Upper lobe of left lung (tissue), 6 donors: ENCODE measurements at regions not wholly inside any gene's neighbourhood (a gene's known extent, or its start where the extent isn't known, plus 50 kb on each side); places are given as distances from the start of the nearest gene placed in this dataset.
"Not testable (repeated sequence)": the region's sequence is repeated elsewhere in the genome, so short reads cannot be mapped to it uniquely, and the experiment has no call there.

Experiments used
- ATAC-seq, 2 donors: fragments of 200-7000 bp; cut with Tn5 transposase; one replicate each; pipeline ENCODE4 v1.9.1; 2022; ENCODE audit warnings: mild to moderate bottlenecking in 2 of 2, moderate library complexity in 2 of 2; ENCODE audit not compliant: low FRiP score in 2 of 2
- DNase-seq, 2 donors: peaks; one replicate each; pipeline ENCODE4 v3.0.0-alpha.2; 2019 to 2020
- H3K27ac ChIP-seq, 4 donors: fragments of 200-600 bp; sonication (generic); one replicate each; pipeline ENCODE4 v1.5.1; 2016 to 2019
- H3K27me3 ChIP-seq, 4 donors: fragments of 200-600 bp; sonication (generic); one replicate each; pipeline ENCODE4 v1.5.1; 2017 to 2019
- H3K36me3 ChIP-seq, 4 donors: fragments of 200-600 bp; sonication (generic); one replicate each; pipeline ENCODE4 v1.5.1; 2016 to 2019
- H3K4me1 ChIP-seq, 4 donors: fragments of 200-600 bp; sonication (generic); one replicate each; pipeline ENCODE4 v1.5.1; 2018 to 2019
- H3K4me3 ChIP-seq, 4 donors: fragments of 200-600 bp; sonication (generic); one replicate each; pipeline ENCODE4 v1.5.1; 2017 to 2019; ENCODE audit warnings: mild to moderate bottlenecking in 2 of 4, moderate library complexity in 1 of 4
- H3K9me3 ChIP-seq, 4 donors: fragments of 200-600 bp; sonication (generic); one replicate each; pipeline ENCODE4 v1.5.1; 2018 to 2019
- EP300 ChIP-seq, 4 donors: sonication (generic); formaldehyde crosslinking; IDR thresholded peaks; one replicate each; pipeline ENCODE4 v1.5.1; 2017; ENCODE audit warnings: antibody characterized with exemption in 4 of 4, control low read depth in 2 of 4
- POLR2A ChIP-seq, 4 donors: fragments of 450-650 bp; IDR thresholded peaks; one replicate each; pipeline ENCODE4 v1.5.1; 2016 to 2017; ENCODE audit warnings: antibody characterized with exemption in 4 of 4, mild to moderate bottlenecking in 2 of 4
- POLR2AphosphoS5 ChIP-seq, 2 donors: sonication (generic); formaldehyde crosslinking; IDR thresholded peaks; one replicate each; pipeline ENCODE4 v1.5.1; 2017; ENCODE audit warnings: antibody characterized with exemption in 2 of 2
- WGBS, 2 donors: methylation state at CpG; one replicate each; pipeline ENCODE4 v1.1.5; 2017 to 2018; 5-methylcytosine and 5-hydroxymethylcytosine counted together
- TF ChIP-seq, protein P1 (sequence below), 6 experiments: fragments of 450-650 bp in 4 of 6; fragments of 200-600 bp in 2 of 6; sonication (generic) in 2 of 6; IDR thresholded peaks; one replicate each; pipeline ENCODE4 v1.5.1; 2016 to 2019; ENCODE audit warnings: antibody characterized with exemption in 6 of 6
- donor health status: DM: no; HTN: no; CAD: no; lungs with moderate emphysema.
- donor health status: DM: no; HTN: yes; CAD: no; lungs with severe emphysema.

DNA sequence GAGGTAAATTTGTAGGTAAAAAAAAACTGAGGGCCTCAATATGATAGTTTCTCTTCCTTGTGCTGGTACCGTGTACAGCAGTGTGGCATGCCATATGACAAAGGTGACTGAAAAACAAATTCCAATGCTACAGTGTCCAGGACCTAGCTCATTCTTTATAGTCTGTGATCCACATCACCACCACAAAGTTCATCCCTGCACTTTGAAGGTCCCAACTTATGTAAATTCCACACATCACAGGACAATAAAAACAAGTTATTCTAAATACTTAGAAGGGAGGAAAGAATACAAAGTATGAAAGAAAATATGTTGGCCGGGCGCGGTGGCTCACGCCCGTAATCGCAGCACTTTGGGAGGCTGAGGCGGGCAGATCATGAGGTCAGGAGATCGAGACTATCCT lies 314.6 kb upstream of the SGCG start:
- WGBS, 2 donors = 96 to 97% methylated on average over 9 of the region's 9 CpGs
- H3K9me3 ChIP-seq = no peaks in the 10 kb centered on the region
- peak in 1 of 2 donors; percentile 50 for DNase-seq

DNA sequence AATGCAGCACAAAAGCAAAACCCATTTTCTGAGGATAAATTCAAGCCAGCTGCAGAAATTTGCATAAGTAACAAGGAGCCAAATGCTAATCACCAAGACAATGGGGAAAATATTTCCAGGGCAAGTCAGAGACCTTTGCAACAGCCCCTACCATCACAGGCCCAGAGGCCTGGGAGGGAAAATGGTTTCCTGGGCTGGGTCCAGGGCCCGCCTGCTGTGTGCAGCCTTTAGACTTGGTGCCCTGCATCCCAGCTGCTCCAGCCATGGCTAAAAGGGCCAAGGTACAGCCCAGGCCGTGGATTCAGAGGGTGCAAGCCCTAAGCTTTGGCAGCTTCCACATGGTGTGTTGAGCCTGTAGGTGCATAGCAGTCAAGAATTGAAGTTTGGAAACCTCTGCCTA lies 309.5 kb upstream of the SGCG start:
- Histone ChIP-seq H3K36me3 (no peaks in the 10 kb centered on the region), H3K27me3 (no peaks in the 10 kb centered on the region), H3K4me3 (no peak overlapping the region), H3K4me1 (no peaks in the 10 kb centered on the region), H3K27ac (no peak overlapping the region), H3K9me3 (no peaks in the 10 kb centered on the region)
- no peak for ATAC-seq
- no peak for TF ChIP-seq POLR2A (IDR thresholded peaks at IDR 0.05)
- no peak for TF ChIP-seq POLR2AphosphoS5 (IDR thresholded peaks at IDR 0.05)
- peak in 1 of 2 donors; percentile 7 for DNase-seq
- 70% methylated on average over 2 of the region's 2 CpGs; no CpG with 5 or more reads in 1 of the 2 donors for WGBS, 2 donors

More for the DNA sequence above, 314.6 kb upstream of the SGCG start:
- Histone ChIP-seq H3K27me3 (no peaks in the 10 kb centered on the region), H3K36me3 (no peaks in the 10 kb centered on the region), H3K4me1 (no peaks in the 10 kb centered on the region), H3K4me3 (no peak overlapping the region), H3K27ac (no peak overlapping the region)
- ATAC-seq = no peak
- TF ChIP-seq POLR2A (IDR thresholded peaks at IDR 0.05) (no peak), POLR2AphosphoS5 (IDR thresholded peaks at IDR 0.05) (no peak), EP300 (IDR thresholded peaks at IDR 0.05) (no peak)
- TF ChIP-seq, protein P1, sequence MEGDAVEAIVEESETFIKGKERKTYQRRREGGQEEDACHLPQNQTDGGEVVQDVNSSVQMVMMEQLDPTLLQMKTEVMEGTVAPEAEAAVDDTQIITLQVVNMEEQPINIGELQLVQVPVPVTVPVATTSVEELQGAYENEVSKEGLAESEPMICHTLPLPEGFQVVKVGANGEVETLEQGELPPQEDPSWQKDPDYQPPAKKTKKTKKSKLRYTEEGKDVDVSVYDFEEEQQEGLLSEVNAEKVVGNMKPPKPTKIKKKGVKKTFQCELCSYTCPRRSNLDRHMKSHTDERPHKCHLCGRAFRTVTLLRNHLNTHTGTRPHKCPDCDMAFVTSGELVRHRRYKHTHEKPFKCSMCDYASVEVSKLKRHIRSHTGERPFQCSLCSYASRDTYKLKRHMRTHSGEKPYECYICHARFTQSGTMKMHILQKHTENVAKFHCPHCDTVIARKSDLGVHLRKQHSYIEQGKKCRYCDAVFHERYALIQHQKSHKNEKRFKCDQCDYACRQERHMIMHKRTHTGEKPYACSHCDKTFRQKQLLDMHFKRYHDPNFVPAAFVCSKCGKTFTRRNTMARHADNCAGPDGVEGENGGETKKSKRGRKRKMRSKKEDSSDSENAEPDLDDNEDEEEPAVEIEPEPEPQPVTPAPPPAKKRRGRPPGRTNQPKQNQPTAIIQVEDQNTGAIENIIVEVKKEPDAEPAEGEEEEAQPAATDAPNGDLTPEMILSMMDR (IDR thresholded peaks at IDR 0.05) = no peak

DNA sequence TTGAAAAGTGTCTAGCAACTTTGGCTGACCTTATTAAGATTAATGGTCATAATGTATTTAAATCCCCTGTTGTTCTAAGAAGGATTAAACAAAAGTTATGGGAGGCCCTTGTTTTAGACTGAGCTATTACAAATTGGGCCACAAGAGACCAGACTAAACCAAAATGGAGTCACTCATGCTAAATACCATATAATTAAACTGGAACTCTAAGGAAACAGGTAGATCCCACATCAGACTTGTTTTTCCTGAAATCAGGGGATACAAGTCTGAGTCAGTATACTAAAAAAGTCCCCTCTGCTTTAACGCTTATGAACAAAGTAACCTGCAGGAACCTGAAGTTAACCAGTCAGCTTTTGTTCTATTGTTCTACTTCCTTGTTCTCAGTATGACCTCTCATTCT lies 305.9 kb upstream of the SGCG start:
- Histone ChIP-seq H3K27ac (no peak overlapping the region), H3K4me1 (no peaks in the 10 kb centered on the region), H3K4me3 (no peak overlapping the region), H3K36me3 (no peaks in the 10 kb centered on the region), H3K9me3 (no peaks in the 10 kb centered on the region), H3K27me3 (no peaks in the 10 kb centered on the region)
- ATAC-seq (no peak), DNase-seq (no peak)
- TF ChIP-seq, protein P1 (IDR thresholded peaks at IDR 0.05) = no peak
- no peak for TF ChIP-seq POLR2A (IDR thresholded peaks at IDR 0.05)
- TF ChIP-seq EP300 (IDR thresholded peaks at IDR 0.05) = no peak
- no peak for TF ChIP-seq POLR2AphosphoS5 (IDR thresholded peaks at IDR 0.05)
- 78 to 86% methylated on average over 1 of the region's 1 CpG for WGBS, 2 donors

- Histone ChIP-seq H3K27ac (no peak overlapping the region), H3K4me1 (no peaks in the 10 kb centered on the region), H3K27me3 (no peaks in the 10 kb centered on the region), H3K9me3 (no peaks in the 10 kb centered on the region), H3K36me3 (no peaks in the 10 kb centered on the region), H3K4me3 (no peak overlapping the region)
- WGBS, 2 donors = 84 to 95% methylated on average over 4 of the region's 4 CpGs
- TF ChIP-seq POLR2A (IDR thresholded peaks at IDR 0.05) (no peak), EP300 (IDR thresholded peaks at IDR 0.05) (no peak), POLR2AphosphoS5 (IDR thresholded peaks at IDR 0.05) (no peak)
- TF ChIP-seq, protein P1 (IDR thresholded peaks at IDR 0.05) = no peak
- ATAC-seq = no peak
- DNase-seq = no peak
Measured at GRCh38 chr13:22877421-22877820, 303.4 kb upstream of the SGCG start.

DNA sequence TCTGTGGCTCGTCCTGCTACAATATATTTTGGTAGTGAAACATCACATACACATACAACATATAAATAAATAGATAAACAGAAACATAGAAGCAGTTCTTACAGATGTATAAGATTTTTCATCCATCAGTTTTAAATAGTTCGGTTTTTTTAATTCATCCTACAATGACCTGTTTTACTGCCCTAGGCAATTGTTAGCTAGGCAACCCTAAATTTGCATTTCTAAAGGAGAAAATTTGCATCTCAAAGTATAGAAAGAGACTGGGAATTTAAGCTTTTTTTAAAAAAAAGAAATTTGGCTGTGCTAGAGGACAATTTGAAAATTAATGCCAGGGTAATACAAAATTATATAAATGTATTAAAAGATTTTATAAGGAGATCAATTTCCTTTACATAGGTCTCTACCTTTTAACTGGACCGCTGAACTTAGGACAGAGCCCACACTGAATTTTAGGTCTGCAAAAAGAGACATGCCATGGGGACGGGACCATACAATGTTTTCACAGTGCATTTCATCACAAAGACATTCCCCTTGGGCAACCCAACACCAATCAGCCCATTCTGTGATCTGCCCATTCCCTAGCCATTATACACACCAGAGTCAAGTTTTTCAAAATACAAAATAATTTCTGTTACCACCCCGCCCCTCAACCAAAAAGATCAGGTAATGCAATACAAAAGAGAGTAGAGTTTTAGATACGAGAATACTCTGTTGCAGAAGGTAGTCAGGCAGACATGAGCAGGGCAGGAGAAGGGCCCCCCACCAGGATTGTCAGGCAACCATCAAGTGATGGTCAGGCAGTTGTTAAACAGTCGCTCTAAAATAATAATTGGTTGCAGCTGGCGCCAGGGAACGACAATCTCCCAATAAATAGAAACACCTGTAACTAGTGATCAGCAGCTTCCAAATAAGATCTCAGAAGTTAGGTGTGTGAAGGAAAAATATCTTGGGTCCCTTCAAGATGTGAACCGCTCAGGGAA lies 299.7 kb upstream of the SGCG start:
- 92% methylated on average over 10 of the region's 10 CpGs for WGBS, 2 donors
- Histone ChIP-seq H3K27me3 (no peaks in the 10 kb centered on the region), H3K4me3 (no peak overlapping the region)

GRCh38 chr13:22881721-22882608 lies 298.8 kb upstream of the SGCG start:
- 76 to 77% methylated on average over 9 of the region's 9 CpGs for WGBS, 2 donors
- not testable (repeated sequence) for H3K36me3 ChIP-seq, ATAC-seq, H3K27ac ChIP-seq, H3K9me3 ChIP-seq, DNase-seq, H3K4me1 ChIP-seq, H3K27me3 ChIP-seq, H3K4me3 ChIP-seq

More for the DNA sequence above, 299.7 kb upstream of the SGCG start:
- no peaks in the 10 kb centered on the region for H3K4me1 ChIP-seq
- no peaks in the 10 kb centered on the region for H3K9me3 ChIP-seq
- DNase-seq (no peak), ATAC-seq (no peak)
- no peak overlapping the region for H3K27ac ChIP-seq
- TF ChIP-seq POLR2A (IDR thresholded peaks at IDR 0.05) = no peak
- no peak for TF ChIP-seq POLR2AphosphoS5 (IDR thresholded peaks at IDR 0.05)
- no peak for TF ChIP-seq EP300 (IDR thresholded peaks at IDR 0.05)
- TF ChIP-seq, protein P1 (IDR thresholded peaks at IDR 0.05) = no peak
- H3K36me3 ChIP-seq = no peaks in the 10 kb centered on the region
